ENCODE measurements at regions not wholly inside any gene's neighbourhood (a gene's known extent, or its start where the extent isn't known, plus 50 kb on each side); places are given as distances from the start of the nearest gene placed in this dataset.

DNA sequence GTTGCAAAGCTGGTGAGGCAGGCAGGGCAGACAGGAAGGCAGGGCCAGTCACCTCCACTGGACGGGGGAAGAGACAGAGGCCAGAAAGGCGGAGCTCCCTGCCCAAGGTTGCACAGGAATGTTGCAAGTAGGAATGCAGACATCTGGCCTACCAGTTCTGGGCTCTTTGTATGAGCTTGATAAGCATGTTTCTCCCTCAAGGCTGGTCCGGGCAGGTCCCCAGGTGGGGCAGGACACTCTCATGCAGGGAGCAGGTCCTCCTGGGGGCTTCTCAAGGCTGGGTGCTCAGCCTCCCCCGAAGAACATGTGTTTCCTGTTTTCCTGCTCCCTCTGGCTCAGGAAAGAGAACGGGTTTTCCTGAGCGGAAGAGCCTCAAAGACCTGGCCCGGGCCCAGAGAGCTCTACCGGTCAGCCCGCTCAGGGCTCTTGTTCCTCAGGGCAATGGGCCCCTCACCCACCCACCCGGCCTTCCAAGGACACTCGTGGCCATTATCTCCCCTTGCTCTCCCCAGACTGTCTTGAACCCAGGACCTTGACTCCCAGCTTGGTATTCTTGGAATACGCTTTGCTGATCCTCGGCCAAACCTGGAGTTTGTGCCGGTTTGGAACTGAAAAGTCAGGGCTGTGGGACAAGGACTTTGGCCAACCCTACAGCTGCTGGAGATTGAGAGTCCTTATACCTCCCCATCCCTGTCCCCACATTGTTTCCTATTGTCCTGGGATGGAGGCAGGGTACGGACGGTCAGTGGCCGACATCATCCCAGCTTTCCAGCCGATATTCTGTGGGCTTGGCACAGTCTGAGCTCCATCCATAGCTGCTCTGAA, 87.7 kb upstream of the HAAO start:
- no peaks in the 10 kb centered on the region for H3K4me1 ChIP-seq (ENCODE audit: insufficient read depth, low read length, poor library complexity, severe bottlenecking)
- no peaks in the 10 kb centered on the region for H3K36me3 ChIP-seq (ENCODE audit: insufficient read depth, low read length)
- ChIA-PET CTCF (ENCODE audit: unreplicated experiment) (no interaction called here), POLR2A (no interaction called here)
- H3K9me2 ChIP-seq (ENCODE audit: insufficient read depth, low read length), result no peaks in the 10 kb centered on the region
- intact Hi-C loops (cut with micrococcal nuclease; ENCODE audit: unreplicated experiment), result no loop called here
- H4K20me1 ChIP-seq (ENCODE audit: insufficient read depth, low read length), result no peaks in the 10 kb centered on the region
- H3K4me2 ChIP-seq (ENCODE audit: low read length), result no peak overlapping the region
- no peak for DNase-seq (ENCODE audit: low spot score)
- no TSS peak for BruUV-seq (replicated peaks)
- no peak overlapping the region for H3K4me3 ChIP-seq (ENCODE audit: low read depth, low read length, poor library complexity, severe bottlenecking)
- no peaks in the 10 kb centered on the region for H3K79me2 ChIP-seq (ENCODE audit: insufficient read depth, low read depth, low read length)
- H3K27ac ChIP-seq (ENCODE audit: low read depth, low read length, poor library complexity, severe bottlenecking), result no peak overlapping the region
- H3K9me3 ChIP-seq (ENCODE audit: low read length), result no peaks in the 10 kb centered on the region
- no peak overlapping the region for H2AFZ ChIP-seq (ENCODE audit: low read length)
- TF ChIP-seq, protein P1, sequence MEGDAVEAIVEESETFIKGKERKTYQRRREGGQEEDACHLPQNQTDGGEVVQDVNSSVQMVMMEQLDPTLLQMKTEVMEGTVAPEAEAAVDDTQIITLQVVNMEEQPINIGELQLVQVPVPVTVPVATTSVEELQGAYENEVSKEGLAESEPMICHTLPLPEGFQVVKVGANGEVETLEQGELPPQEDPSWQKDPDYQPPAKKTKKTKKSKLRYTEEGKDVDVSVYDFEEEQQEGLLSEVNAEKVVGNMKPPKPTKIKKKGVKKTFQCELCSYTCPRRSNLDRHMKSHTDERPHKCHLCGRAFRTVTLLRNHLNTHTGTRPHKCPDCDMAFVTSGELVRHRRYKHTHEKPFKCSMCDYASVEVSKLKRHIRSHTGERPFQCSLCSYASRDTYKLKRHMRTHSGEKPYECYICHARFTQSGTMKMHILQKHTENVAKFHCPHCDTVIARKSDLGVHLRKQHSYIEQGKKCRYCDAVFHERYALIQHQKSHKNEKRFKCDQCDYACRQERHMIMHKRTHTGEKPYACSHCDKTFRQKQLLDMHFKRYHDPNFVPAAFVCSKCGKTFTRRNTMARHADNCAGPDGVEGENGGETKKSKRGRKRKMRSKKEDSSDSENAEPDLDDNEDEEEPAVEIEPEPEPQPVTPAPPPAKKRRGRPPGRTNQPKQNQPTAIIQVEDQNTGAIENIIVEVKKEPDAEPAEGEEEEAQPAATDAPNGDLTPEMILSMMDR (conservative IDR thresholded peaks at IDR 0.05; ENCODE audit: low read length), result no peak
- no peak for TF ChIP-seq EZH2phosphoT487 (IDR thresholded peaks at IDR 0.05; ENCODE audit: borderline replicate concordance, low read depth, low read length)

DNA sequence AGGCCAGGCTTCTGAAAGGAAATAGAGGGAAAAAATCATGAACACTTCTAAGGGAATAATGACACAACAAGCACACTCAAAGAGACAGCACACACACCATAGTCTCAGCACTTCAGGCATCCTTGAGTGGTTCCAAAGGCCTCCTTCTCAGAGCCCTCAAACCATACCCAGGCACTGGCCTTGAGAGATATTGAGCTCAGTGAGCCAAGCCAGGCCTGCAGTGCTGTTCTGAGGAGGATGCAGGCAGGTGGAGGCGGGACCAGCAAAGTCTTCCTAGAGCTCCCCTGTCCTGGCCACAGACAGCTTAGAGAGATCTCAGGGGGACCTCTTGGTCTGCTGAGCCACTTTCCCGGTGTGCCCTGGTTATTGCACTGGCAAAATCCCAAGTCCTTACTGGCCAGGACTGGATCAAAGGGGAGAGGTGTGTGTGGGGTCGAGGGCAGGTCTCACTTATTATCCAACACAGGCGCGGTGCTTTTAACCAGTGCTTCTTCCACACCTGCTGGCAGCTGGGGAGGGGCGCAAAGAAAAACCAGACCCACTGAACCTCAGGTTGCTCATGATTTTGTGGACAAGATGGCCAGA, 86.8 kb upstream of the HAAO start:
- Histone ChIP-seq H4K20me1 (ENCODE audit: insufficient read depth, low read length) (no peaks in the 10 kb centered on the region), H3K79me2 (ENCODE audit: insufficient read depth, low read depth, low read length) (no peaks in the 10 kb centered on the region), H3K9me3 (ENCODE audit: low read length) (no peaks in the 10 kb centered on the region), H3K4me1 (ENCODE audit: insufficient read depth, low read length, poor library complexity, severe bottlenecking) (no peaks in the 10 kb centered on the region), H2AFZ (ENCODE audit: low read length) (no peak overlapping the region), H3K9me2 (ENCODE audit: insufficient read depth, low read length) (no peaks in the 10 kb centered on the region), H3K4me2 (ENCODE audit: low read length) (no peak overlapping the region), H3K27ac (ENCODE audit: low read depth, low read length, poor library complexity, severe bottlenecking) (no peak overlapping the region), H3K4me3 (ENCODE audit: low read depth, low read length, poor library complexity, severe bottlenecking) (no peak overlapping the region), H3K36me3 (ENCODE audit: insufficient read depth, low read length) (no peaks in the 10 kb centered on the region)
- TF ChIP-seq, protein P1 (conservative IDR thresholded peaks at IDR 0.05; ENCODE audit: low read length), result no peak
- TF ChIP-seq EZH2phosphoT487 (IDR thresholded peaks at IDR 0.05; ENCODE audit: borderline replicate concordance, low read depth, low read length), result no peak
- intact Hi-C loops (cut with micrococcal nuclease; ENCODE audit: unreplicated experiment), result no loop called here
- no TSS peak for BruUV-seq (replicated peaks)
- ChIA-PET POLR2A (no interaction called here), CTCF (ENCODE audit: unreplicated experiment) (no interaction called here)
- no peak for DNase-seq (ENCODE audit: low spot score)

DNA sequence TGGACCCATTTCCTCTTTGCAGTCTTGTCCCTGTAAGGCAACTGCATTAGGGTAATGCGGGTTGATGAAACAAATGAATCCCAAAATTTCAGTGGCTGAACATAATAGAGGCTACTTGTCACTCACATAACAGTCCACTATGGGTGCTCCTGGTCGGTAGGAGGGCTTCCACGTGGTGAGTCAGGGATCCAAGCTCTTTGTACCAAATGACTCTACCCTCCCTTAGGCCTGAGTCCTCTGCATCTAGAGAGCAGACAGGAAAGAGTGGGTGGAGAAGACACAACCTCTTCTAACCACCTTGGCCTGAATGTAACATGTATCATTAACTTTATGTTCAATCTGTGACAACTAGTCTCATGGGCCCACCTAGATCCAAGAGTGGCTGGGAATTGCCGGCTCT, 86.2 kb upstream of the HAAO start:
- H2AFZ ChIP-seq (ENCODE audit: low read length), result no peak overlapping the region

More for the DNA sequence above, 86.2 kb upstream of the HAAO start:
- no TSS peak for BruUV-seq (replicated peaks)
- no peak for DNase-seq (ENCODE audit: low spot score)
- H4K20me1 ChIP-seq (ENCODE audit: insufficient read depth, low read length), result no peaks in the 10 kb centered on the region
- intact Hi-C loops (cut with micrococcal nuclease; ENCODE audit: unreplicated experiment), result no loop called here
- H3K4me2 ChIP-seq (ENCODE audit: low read length), result no peak overlapping the region
- H3K4me1 ChIP-seq (ENCODE audit: insufficient read depth, low read length, poor library complexity, severe bottlenecking), result no peaks in the 10 kb centered on the region
- no peak overlapping the region for H3K27ac ChIP-seq (ENCODE audit: low read depth, low read length, poor library complexity, severe bottlenecking)
- ChIA-PET CTCF (ENCODE audit: unreplicated experiment) (no interaction called here), POLR2A (no interaction called here)
- no peaks in the 10 kb centered on the region for H3K36me3 ChIP-seq (ENCODE audit: insufficient read depth, low read length)
- no peak overlapping the region for H3K4me3 ChIP-seq (ENCODE audit: low read depth, low read length, poor library complexity, severe bottlenecking)
- TF ChIP-seq, protein P1 (conservative IDR thresholded peaks at IDR 0.05; ENCODE audit: low read length), result no peak
- TF ChIP-seq EZH2phosphoT487 (IDR thresholded peaks at IDR 0.05; ENCODE audit: borderline replicate concordance, low read depth, low read length), result no peak
- H3K9me2 ChIP-seq (ENCODE audit: insufficient read depth, low read length), result no peaks in the 10 kb centered on the region
- H3K79me2 ChIP-seq (ENCODE audit: insufficient read depth, low read depth, low read length), result no peaks in the 10 kb centered on the region
- no peaks in the 10 kb centered on the region for H3K9me3 ChIP-seq (ENCODE audit: low read length)

Measured in OCI-LY7 (cell line).